PC-3 (cell line): ENCODE measurements at regions not wholly inside any gene's neighbourhood (a gene's known extent, or its start where the extent isn't known, plus 50 kb on each side); places are given as distances from the start of the nearest gene placed in this dataset.

Source experiments
- EZH2 ChIP-seq: fragments of 300-600 bp; sonication (generic); IDR thresholded peaks from one replicate; pipeline ENCODE4 v1.6.1; 2017; ENCODE audit warnings: antibody characterized with exemption, mild to moderate bottlenecking, low read length; ENCODE audit not compliant: unreplicated experiment
- TF ChIP-seq, protein P1 (sequence below): fragments of 300-600 bp; sonication (generic); conservative IDR thresholded peaks from 2 replicates; pipeline ENCODE4 v1.5.1; 2017; ENCODE audit warnings: antibody characterized with exemption, low read depth, mild to moderate bottlenecking, low read length

DNA sequence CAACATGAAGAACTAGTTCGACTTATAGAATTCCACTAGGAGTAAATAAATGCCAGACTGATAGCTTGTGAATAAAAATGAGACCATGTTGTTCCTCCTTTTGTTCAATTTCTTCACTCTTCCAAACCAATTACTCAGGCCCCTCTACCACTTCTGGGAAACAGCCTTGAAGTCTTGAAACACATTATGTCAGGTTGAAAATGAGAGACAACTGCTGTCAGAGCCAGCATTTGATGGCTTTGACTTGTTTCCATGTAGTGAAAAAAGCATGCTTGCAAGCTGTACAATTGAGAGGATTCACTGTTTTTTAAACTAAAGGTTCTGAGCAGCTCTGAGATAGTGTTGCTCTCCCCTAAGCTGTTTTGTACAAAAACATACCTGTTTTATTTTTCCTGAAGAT is 337.1 kb upstream of the SGCD start:
- TF ChIP-seq, protein P1, sequence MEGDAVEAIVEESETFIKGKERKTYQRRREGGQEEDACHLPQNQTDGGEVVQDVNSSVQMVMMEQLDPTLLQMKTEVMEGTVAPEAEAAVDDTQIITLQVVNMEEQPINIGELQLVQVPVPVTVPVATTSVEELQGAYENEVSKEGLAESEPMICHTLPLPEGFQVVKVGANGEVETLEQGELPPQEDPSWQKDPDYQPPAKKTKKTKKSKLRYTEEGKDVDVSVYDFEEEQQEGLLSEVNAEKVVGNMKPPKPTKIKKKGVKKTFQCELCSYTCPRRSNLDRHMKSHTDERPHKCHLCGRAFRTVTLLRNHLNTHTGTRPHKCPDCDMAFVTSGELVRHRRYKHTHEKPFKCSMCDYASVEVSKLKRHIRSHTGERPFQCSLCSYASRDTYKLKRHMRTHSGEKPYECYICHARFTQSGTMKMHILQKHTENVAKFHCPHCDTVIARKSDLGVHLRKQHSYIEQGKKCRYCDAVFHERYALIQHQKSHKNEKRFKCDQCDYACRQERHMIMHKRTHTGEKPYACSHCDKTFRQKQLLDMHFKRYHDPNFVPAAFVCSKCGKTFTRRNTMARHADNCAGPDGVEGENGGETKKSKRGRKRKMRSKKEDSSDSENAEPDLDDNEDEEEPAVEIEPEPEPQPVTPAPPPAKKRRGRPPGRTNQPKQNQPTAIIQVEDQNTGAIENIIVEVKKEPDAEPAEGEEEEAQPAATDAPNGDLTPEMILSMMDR: no peak
- no peak for TF ChIP-seq EZH2
